WTC11 (cell line): ENCODE measurements at regions not wholly inside any gene's neighbourhood (a gene's known extent, or its start where the extent isn't known, plus 50 kb on each side); places are given as distances from the start of the nearest gene placed in this dataset.

ENCODE experiments used
- ARID4B ChIP-seq: sonication (generic); formaldehyde crosslinking; IDR thresholded peaks from 2 replicates; pipeline ENCODE4 v1.8.0; 2023; ENCODE audit warnings: missing genetic modification reagents, mild to moderate bottlenecking, borderline replicate concordance
- ATF3 ChIP-seq: sonication (generic); formaldehyde crosslinking; conservative IDR thresholded peaks from 2 replicates; pipeline ENCODE4 v1.8.1; 2022; ENCODE audit warnings: mild to moderate bottlenecking, missing genetic modification reagents
- ATF6 ChIP-seq: sonication (generic); formaldehyde crosslinking; IDR thresholded peaks from 2 replicates; pipeline ENCODE4 v1.8.1; 2023; ENCODE audit warnings: mild to moderate bottlenecking, missing genetic modification reagents
- CREM ChIP-seq: sonication (generic); formaldehyde crosslinking; IDR thresholded peaks from 2 replicates; pipeline ENCODE4 v1.8.1; 2022; ENCODE audit warnings: mild to moderate bottlenecking, missing genetic modification reagents, moderate library complexity
- CTCF ChIP-seq: fragments of 200-600 bp; IDR thresholded peaks from 2 replicates; pipeline ENCODE4 v1.8.0; 2022; ENCODE audit warnings: antibody characterized with exemption
- ELF4 ChIP-seq: sonication (generic); formaldehyde crosslinking; IDR thresholded peaks from 2 replicates; pipeline ENCODE4 v1.8.1; 2022; ENCODE audit warnings: low read depth, mild to moderate bottlenecking, moderate library complexity, missing genetic modification reagents
- ESRRA ChIP-seq: sonication (generic); formaldehyde crosslinking; IDR thresholded peaks from 2 replicates; pipeline ENCODE4 v1.8.1; 2022; ENCODE audit warnings: mild to moderate bottlenecking, missing genetic modification reagents, borderline replicate concordance
- FOXP4 ChIP-seq: sonication (generic); formaldehyde crosslinking; IDR thresholded peaks from 2 replicates; pipeline ENCODE4 v1.8.0; 2022; ENCODE audit warnings: mild to moderate bottlenecking, missing genetic modification reagents
- HMGXB4 ChIP-seq: sonication (generic); formaldehyde crosslinking; IDR thresholded peaks from 2 replicates; pipeline ENCODE4 v1.8.1; 2023; ENCODE audit warnings: mild to moderate bottlenecking, moderate library complexity, missing genetic modification reagents
- MAX ChIP-seq: sonication (generic); formaldehyde crosslinking; IDR thresholded peaks from 2 replicates; pipeline ENCODE4 v1.8.0; 2022; ENCODE audit warnings: mild to moderate bottlenecking, missing genetic modification reagents
- MLX ChIP-seq: sonication (generic); formaldehyde crosslinking; IDR thresholded peaks from 2 replicates; pipeline ENCODE4 v1.8.1; 2023; ENCODE audit warnings: mild to moderate bottlenecking, missing genetic modification reagents, moderate library complexity
- TCF7 ChIP-seq: sonication (generic); formaldehyde crosslinking; IDR thresholded peaks from 2 replicates; pipeline ENCODE4 v1.8.0; 2022; ENCODE audit warnings: mild to moderate bottlenecking, low read depth, missing genetic modification reagents, moderate library complexity
- USF1 ChIP-seq: sonication (generic); formaldehyde crosslinking; IDR thresholded peaks from 2 replicates; pipeline ENCODE4 v1.8.0; 2022; ENCODE audit warnings: mild to moderate bottlenecking, missing genetic modification reagents
- ZNF281 ChIP-seq: sonication (generic); formaldehyde crosslinking; IDR thresholded peaks from 2 replicates; pipeline ENCODE4 v1.8.0; 2023; ENCODE audit warnings: mild to moderate bottlenecking, missing genetic modification reagents

- TF ChIP-seq CTCF (no peak), USF1 (no peak), CREM (CRISPR knock-in tag) (no peak), HMGXB4 (CRISPR knock-in tag) (no peak), ATF3 (CRISPR knock-in tag) (no peak), ELF4 (CRISPR knock-in tag) (no peak), FOXP4 (CRISPR knock-in tag) (no peak), ATF6 (CRISPR knock-in tag) (no peak), TCF7 (CRISPR knock-in tag) (no peak), MAX (CRISPR knock-in tag) (no peak), MLX (no peak), ARID4B (no peak), ESRRA (CRISPR knock-in tag) (no peak), ZNF281 (CRISPR knock-in tag) (no peak)
Observed at GRCh38 chr3:143200001-143200924, 80.7 kb downstream of the CHST2 start.
